HG03432 (cell line): ENCODE measurements at regions not wholly inside any gene's neighbourhood (a gene's known extent, or its start where the extent isn't known, plus 50 kb on each side); places are given as distances from the start of the nearest gene placed in this dataset.

Source experiments
- ATAC-seq: cut with Tn5 transposase; IDR thresholded peaks from one replicate; pipeline ENCODE4 v1.9.1; 2021; ENCODE audit warnings: mild to moderate bottlenecking, moderate library complexity; ENCODE audit not compliant: unreplicated experiment

DNA sequence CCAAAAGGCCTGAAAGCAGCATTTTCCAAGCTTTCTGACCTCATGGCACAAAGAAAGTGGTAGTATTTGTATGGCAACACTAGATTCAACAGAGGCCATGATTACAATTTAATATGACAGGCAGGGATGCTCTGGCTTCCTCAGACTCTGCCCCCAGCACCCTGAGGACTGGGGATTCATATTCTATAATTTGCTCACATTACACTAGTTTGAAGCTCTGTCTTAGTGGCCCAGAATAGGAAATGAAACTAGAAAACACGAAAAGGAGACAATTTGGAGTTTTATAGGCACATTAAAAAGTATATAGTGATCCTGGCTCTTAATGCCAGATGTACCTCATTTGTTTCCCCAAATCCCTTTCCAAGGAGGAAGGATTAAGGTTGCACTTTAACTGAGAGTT is 173.0 kb upstream of the STK17B start:
- no peak for ATAC-seq

DNA sequence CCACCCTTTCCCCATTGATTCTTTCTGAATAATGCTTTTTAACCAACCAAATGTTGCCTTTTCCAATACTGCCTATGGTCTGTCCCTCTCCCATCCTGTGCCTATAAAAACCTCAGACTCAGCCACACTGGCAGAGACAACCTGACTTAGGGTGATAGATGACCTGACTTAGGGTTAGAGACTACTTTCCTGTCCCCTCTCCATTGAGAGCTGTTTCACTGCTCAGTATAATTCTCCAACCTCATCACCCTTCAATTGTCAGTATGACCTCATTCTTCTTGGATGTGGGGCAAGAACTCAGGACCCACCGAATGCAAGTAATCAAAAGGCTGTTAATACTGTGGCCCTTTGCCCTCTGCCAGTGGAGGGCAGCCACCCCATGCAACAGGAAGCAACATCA is 182.3 kb upstream of the STK17B start:
- no peak for ATAC-seq

DNA sequence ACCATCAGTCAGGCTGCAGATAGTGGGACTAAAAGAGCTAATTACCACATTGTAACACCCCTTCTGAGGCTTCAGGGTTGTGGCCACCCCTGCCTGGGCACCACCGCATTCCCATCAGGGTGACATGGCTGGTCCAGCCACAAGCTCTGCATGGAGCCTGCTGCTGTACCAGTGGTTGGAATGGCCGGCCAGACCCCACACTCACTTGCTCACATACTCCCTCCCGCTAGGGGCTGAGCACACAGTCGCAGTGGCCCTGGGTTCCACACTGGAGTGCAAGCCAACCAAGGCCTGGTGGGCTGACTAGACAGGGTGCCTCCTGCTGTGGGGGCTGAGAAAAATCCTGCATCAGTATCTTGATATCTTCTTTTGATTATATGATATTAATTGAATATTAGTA is 182.8 kb upstream of the STK17B start:
- no peak for ATAC-seq

DNA sequence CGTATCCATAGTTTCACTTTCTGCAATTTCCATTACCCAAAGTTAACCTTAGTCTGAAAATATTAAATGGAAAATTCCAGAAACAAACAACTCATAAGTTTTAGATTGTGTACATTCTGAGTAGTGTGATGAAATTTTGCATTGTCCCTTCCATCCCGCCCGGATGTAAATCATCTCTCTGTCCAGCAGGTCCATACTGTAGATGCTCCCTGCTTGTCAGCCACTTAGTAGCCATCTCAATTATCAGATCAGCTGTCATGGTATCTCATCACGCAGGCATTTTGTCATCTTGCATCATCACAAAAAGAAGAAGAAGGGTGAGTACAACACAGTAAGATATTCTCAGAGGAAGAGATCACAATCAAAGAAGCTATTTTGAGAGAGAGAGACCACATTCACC is 185.0 kb upstream of the STK17B start:
- ATAC-seq: no peak

DNA sequence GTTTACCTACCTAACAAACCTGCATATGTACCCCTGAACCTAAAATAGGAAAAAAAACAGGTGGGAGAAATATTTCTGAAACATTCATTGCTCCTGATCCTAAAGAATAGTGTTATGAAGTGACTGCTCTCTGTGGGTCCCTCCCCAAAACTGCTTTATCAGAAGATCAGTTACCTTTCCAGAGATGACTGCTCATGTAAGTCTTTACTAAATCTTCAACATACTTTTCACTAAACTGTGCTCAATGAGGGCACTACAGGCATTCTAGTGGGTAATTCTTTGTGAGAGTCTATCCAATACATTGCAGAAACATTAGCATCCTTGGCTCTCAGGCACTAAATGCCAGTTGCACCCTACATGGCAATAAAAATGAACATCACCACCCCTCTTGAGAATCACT is 189.3 kb upstream of the STK17B start:
- ATAC-seq: no peak

DNA sequence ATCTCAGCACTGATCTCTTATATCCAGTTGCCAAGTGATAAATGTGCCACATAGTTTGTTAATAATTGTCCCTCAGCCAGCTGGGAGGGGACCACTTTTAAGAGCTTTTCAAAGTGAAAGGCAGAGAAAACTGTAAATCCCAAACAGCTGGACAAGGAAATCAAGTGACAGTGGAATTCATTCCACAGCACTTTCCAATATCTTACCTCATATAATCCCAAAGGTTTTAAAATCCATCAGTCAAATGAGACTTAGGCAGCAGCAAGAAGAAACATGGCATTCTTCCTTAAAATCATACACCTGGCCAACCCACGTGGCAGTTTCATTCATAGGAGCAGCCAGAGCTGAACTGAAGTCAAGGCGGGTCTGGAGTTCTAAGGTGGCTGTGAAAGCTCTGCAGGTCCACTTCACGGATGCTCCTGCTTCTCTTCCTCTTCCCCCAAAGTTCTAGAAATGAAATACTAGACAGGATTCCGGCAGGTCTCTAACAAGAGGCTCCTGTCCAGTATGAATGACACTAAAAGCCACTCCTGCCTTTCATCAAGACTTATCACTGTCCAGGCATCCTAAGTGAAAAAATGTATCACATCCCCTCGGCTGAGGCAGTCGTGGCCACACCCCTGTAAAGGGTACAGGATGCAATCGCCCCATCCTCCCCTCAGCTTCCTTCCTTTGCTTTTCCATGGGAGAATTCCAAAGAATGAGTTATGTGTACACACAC is 190.4 kb upstream of the STK17B start:
- no peak for ATAC-seq

DNA sequence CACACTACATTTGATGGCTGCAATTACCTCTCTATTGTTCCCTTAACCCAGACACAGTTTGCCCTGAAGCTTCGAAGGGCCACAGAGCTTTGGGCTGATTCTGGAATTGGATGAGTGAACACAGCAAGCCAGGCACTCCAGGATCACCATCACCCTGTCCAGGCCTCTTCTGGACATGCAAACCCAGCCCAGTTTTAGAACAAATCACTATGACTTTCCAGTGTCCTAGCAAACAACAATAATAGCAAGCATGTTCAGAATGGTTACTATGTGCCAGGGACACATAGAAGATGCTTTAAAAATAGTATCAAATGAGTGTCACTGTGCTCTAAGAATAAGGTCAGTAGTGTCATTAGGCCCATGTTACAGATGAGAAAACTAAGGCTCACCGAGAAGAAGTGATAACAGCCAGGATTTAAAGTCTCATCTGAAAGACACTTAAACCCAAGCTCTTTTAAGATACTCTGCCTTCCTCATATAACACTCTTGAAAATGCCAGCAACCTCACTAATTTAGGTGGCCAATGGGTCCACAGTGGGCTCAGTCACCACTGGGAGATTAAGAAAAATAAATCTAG is 191.7 kb upstream of the STK17B start:
- ATAC-seq: no peak

DNA sequence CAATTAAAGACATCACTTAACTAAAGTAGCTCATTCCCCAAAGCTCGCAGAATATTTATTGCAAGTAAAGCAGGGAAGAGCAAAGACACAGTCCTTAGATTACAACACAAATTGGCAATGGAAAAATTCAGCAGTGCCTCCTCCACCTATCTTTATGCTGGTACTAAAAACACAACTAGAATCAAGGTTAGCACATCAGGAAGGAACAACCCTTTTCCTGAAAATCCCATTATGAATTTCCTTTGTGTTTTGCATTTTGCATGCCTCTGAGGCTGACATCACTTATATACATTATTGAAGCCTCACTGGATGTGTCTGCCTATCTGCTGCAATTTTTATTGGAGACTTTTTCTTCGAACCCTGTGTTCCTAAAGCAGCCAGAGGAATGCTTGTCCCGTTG is 193.8 kb upstream of the STK17B start:
- ATAC-seq: no peak

DNA sequence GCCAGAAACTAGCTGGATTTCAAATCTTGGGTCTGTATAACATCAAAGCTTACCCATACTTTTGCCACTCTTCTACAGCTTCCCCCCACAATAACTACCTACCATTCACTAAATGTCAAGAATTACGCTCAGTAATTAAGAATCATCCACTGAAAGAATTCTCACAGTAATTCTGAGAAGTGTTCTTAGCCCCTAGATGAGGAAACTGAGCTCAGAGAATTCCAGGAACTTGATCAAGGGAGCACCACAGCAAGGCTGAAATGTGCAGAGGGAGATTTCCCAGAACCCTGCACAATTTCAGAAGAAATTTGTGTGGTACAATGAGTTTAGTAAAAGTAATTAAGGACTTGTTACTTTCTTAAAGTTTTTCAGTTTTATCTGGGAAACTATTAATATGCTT is 194.5 kb upstream of the STK17B start:
- ATAC-seq: no peak

DNA sequence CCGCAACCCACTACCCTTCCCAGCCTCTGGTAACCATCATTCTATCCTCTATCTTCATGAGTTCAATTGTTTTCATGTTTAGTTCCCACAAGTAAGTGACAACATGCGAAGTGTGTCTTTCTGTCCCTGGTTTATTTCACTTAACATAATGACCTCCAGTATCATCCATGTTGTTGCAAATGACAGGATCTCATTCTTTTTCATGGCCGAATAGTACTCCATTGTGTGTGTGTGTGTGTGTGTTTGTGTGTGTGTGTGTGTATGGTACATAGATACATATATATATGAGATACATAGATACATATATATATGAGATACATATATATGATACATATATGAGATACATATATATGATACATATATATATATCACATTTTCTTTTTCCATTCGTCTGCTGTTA is 196.3 kb upstream of the STK17B start:
- ATAC-seq: no peak

DNA sequence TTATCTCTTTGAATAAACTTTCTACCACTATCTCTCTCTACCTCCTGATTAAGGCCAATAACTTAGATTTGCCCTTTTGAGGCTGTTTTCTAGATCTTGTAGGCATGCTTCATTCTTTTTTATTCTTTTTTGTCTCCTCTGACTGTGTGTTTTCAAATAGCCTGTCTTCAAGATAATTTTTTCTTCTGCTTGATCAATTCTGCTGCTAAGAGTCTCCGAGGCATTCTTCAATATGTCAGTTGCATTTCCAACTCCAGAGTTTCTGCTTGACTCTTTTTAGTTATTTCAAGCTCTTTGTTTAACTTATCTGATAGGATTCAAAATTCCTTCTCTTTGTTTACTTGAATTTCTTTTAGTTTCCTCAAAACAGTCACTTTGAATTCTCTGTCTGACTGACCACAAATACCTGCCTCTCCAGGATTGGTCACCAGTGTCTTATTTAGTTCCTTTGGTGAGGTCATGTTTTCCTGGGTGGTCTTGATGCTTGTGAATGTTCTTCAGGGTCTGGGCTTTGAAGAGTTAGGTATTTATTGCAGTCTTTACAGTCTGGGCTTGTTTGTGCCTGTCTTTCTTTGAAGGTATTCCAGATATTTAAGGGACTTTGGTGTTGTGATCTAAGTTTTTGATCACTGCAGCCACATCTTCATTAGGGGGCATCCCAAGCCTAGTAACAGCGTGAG is 197.3 kb upstream of the STK17B start:
- no peak for ATAC-seq

DNA sequence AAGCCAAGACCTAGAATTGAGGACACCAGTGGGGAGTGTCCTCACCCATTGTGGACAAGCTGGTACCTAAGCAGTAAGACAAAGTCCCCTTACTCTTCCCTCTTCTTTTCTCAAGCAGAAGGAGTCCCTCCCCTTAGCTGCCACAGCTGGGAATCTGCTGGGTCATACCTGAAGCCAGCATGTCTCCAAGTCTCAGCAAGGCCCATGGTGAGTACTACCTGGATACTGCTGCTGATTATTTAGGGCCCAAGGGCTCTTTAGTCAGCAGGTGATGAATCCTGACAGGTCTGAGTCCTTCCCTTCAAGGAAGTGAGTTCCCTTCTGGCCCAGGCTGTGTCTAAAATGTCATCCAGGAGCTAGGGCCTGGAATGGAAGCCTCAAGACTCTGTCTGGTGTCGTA is 198.6 kb upstream of the STK17B start:
- no peak for ATAC-seq

DNA sequence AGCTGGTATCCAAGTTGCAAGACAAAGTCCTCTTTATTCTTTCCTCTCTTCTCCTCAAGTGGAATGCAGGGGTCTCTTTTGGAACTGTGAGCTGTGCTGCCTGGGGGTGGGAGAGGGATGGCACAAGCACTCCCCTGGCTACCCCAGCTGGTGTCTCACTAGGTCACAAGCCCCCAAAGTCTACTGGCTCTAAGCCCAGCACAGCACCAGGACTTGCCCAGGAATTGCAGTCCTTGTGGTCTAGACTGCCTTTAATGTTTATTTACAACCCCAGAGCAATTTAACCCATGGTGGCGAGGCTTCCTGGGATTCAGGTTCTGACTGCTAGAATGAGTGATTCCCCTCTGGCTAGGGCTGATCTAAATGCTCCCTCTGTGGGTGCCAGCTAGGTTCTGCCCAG is 199.0 kb upstream of the STK17B start:
- no peak for ATAC-seq

DNA sequence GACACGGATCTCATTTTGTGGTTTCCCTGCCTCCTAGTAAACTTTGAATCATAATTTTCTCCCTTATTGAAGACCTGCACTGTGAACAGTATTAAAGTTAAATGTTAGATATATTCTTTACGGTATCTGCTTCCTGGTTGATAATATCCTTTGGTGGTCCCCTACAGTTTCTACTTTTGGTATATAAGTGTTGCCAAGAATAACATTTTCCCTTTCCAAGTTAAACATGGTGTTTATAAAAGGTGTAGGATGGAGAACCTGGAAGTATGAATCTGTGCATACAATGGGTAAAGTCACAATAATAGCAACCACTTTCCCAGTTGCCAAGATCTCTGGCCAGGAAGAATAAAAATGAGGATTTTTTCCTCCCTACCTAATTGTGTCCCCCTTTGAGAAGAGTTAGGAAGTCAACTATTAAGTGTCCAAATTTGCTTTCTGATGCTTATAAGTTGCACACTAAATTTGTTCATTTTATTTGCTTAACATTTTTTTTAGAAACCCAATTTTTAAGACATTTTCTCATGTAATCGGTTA is 201.0 kb upstream of the STK17B start:
- ATAC-seq: no peak

DNA sequence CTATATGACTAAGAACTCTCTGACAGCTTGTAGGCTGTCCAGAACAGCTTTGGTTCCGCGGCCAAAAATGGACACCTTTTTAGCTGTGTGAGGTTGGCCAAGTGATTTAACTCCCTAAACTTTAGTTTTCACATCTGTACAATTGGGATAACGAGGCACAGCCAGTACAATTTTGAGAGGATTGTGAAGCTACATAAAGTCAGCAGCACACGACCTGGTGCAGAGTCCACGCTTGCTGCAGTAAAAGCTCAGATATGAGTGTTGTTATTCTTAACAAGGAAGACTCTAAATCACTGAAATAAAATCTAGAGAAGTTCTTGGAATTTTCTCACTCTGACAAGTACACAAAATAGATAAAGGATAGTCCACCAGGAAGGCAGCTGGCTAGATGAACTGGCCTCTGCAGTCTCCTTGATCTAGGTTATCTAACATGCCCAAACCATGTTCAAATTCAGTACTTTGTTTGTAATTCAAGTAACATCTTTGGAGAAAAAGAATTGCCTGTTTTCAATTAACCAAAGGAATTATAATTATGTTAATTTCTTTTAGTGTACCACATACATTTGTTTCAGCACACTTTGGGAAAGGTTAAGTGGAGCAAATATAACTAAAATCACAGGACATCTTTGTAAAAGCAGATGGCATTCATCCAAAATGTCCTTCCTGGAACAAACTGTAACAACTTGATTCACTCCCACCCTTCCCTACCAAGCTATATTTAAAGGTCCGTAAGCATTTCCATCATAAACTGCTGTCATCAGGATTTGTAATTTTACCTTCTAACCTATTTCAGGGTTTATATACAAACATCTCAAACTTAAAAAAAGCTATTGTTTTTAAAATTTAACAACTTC is 201.7 kb upstream of the STK17B start:
- ATAC-seq: no peak

DNA sequence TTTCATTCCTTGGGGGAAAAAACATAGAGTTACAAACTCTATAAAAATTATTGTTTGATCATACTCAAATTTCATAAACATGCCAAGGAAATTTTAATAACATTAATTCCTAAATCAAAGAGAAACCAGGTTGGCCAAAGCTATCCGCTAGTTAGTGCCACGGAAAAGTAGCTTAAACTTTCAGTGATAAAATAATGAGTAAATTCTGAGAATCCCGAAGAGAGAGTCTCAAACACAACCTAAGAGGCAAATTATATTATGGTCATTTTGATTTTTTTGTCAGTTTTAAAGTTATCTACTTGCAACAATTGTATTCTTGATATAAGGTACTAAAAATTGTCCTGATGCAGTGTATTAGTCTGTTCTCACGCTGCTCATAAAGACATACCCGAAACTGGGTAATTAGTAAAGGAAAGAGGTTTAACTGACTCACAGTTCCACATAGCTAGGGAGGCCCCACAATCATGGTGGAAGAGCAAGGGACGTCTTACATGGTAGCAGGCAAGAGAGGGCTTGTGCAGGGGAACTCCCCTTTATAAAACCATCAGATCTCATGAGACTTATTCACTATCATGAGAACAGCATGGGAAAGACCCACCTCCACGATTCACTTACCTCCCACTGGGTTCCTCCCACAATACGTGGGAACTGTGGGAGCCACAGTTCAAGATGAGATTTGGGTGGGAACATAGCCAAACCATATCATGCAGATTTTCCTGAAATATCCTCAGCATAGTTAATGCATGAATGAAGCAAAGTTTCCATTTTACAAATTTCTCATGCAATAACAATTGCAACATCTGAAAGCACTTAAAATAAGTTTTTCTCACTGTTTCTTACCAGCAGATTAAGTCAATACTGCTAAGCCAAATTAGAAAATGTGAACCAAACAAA is 205.9 kb upstream of the STK17B start:
- peak; percentile 73 for ATAC-seq

DNA sequence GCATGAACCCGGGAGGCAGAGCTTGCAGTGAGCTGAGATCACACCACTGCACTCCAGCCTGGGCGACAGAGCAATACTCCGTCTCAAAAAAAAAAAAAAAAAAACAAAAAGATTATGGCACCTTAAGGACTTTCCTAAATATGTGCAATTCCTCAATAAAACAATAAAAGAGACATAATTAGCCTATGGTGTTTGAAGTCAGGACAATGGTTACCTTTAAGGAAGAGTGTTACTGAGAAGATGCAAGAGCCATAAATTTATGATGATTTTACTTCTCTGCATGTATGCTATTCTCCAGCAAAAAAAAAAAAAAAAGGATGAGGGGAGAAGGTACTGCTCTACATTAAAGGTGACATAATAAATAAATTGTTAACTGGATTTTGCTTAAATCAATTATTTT is 208.2 kb upstream of the STK17B start:
- no peak for ATAC-seq

DNA sequence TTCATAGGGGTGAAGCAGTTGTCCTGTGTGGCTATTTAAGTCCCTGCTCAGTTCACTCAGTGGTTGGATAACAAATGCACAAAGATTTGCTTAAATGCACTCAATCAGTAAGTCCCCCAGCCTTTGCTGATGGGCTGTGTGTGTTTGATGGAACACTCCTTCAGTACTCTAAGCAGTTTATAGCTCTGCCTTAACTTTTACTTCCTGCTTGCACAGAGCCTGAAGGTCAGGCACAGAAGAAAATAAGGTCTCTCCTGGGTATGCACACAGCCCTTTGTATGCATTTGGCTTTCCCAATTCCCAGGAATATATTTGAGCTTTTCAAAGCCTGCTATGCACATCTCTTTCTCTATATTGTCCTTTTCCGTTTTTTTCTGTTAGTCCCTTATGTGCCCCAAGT is 208.7 kb upstream of the STK17B start:
- ATAC-seq: no peak

DNA sequence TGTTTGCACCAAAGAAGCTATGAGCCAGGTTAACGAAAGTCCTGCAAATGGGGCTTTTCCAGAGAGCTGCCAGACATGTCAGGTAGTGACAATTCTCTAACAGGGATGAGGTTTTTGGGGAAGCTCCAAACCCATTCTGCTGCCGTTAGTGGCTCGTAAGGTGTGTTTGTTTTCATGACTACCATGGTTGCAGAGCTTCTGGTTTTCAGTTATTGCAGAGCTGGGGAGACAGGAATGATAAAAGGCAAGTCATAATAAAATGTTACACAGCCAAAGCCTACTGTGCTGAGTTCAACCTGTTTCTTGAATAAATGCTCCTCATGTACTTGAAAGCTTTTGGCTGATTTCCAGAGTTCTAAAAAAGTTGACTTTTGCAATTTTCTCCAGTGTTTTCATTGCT is 209.2 kb upstream of the STK17B start:
- no peak for ATAC-seq

DNA sequence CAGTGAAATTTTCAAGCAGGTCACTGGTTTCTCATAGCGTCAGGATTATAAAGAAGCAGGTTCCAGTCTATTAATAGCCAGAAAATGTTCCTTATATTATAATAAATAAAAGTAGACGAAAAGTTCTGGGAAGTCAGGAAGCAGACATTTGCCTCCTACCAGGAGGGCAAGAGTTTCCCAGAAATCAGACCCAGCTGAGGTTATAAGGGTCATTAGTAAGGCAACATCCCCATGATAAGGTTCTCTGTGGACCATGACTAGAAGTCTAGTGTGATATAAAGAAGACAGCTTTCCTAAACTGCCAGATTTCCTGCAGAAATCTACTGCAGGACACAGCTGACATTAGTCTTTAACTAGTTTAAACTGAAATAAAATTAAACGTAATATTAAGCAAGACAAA is 210.1 kb upstream of the STK17B start:
- no peak for ATAC-seq
